Breast epithelium (tissue), 4 donors: ENCODE measurements at regions not wholly inside any gene's neighbourhood (a gene's known extent, or its start where the extent isn't known, plus 50 kb on each side); places are given as distances from the start of the nearest gene placed in this dataset.

Source experiments
- DNase-seq, 2 donors: peaks; one replicate each; pipeline ENCODE4 v3.0.0-alpha.2; 2019; ENCODE audit warnings: low spot score in 2 of 2
- H3K27ac ChIP-seq, 2 donors: fragments of 200-600 bp; sonication (generic) in 1 of 2; one replicate each; pipeline ENCODE4 v1.5.1; 2016 to 2019; ENCODE audit warnings: mild to moderate bottlenecking in 1 of 2
- H3K27me3 ChIP-seq, 2 donors: fragments of 200-600 bp; sonication (generic) in 1 of 2; one replicate each; pipeline versions ENCODE4 v1.5.1 to v1.6.0; 2017 to 2019; ENCODE audit warnings: control low read depth in 1 of 2, mild to moderate bottlenecking in 1 of 2
- H3K36me3 ChIP-seq: fragments of 200-600 bp; one replicate; pipeline ENCODE4 v1.5.1; 2019
- H3K4me1 ChIP-seq, 2 donors: fragments of 200-600 bp; sonication (generic); one replicate each; pipeline ENCODE4 v1.5.1; 2016 to 2019; ENCODE audit warnings: control low read depth in 1 of 2
- H3K4me3 ChIP-seq, 3 donors: fragments of 200-600 bp; sonication (generic); 1 replicate in 2 of 3; 2 replicates in 1 of 3; pipeline ENCODE4 v1.5.1; 2016 to 2019; ENCODE audit warnings: mild to moderate bottlenecking in 3 of 3, moderate library complexity in 2 of 3
- H3K9me3 ChIP-seq, 2 donors: fragments of 200-600 bp; sonication (generic) in 1 of 2; one replicate each; pipeline ENCODE4 v1.5.1; 2016 to 2019; ENCODE audit warnings: control low read depth in 1 of 2
- CTCF ChIP-seq, 3 donors: fragments of 450-650 bp; IDR thresholded peaks; one replicate each; pipeline ENCODE4 v1.5.1; 2016 to 2017; ENCODE audit warnings: antibody characterized with exemption in 3 of 3, mild to moderate bottlenecking in 3 of 3, moderate library complexity in 3 of 3
- POLR2A ChIP-seq: fragments of 450-650 bp; IDR thresholded peaks from one replicate; pipeline ENCODE4 v1.6.1; 2016; ENCODE audit warnings: antibody characterized with exemption, mild to moderate bottlenecking, moderate library complexity
- POLR2AphosphoS5 ChIP-seq, 3 donors: sonication (generic); formaldehyde crosslinking; IDR thresholded peaks; one replicate each; pipeline ENCODE4 v1.6.1; 2017; ENCODE audit warnings: antibody characterized with exemption in 3 of 3
- intact Hi-C: fragments of 100-400 bp; cut with DNase I; formaldehyde crosslinking; loops from one replicate; pipeline ENCODE4 v1.15.1; 2023; ENCODE audit warnings: low total_unique reads

DNA sequence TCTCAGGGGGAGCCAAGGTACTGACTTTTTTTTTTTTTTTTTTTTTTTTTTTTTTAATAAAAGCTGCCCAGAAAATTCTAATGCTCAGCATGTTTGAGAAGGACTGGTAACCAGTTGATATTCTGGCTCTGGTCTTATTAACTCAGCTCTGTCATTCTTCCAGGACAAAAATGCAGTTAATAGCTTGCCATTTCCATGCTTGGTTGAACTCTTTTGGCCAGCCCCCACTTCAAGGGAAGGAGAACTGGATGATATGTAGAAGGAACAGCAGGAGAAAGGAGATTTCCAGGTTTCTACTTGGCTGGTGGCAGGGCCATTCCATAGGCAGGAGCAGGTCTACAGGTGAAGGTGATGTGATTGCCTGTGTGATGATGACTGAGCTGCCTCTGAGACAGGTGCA is 59.2 kb upstream of the TANC2 start:
- intact Hi-C loops: no loop called here
- TF ChIP-seq POLR2AphosphoS5 (IDR thresholded peaks at IDR 0.05): no peak
- TF ChIP-seq POLR2A: no peak
- no peak for TF ChIP-seq CTCF (IDR thresholded peaks at IDR 0.05)
- Histone ChIP-seq H3K27me3 (no peaks in the 10 kb centered on the region), H3K4me3 (no peak overlapping the region), H3K27ac (no peak overlapping the region), H3K36me3 (no peaks in the 10 kb centered on the region), H3K9me3 (no peaks in the 10 kb centered on the region), H3K4me1 (no peaks in the 10 kb centered on the region)
- DNase-seq: no peak

- no peaks in the 10 kb centered on the region for H3K27me3 ChIP-seq
- no peaks in the 10 kb centered on the region for H3K36me3 ChIP-seq
- no peak for TF ChIP-seq POLR2A
- TF ChIP-seq POLR2AphosphoS5 (IDR thresholded peaks at IDR 0.05): no peak
- no peak for TF ChIP-seq CTCF (IDR thresholded peaks at IDR 0.05)
- H3K9me3 ChIP-seq: no peaks in the 10 kb centered on the region
- H3K27ac ChIP-seq: no peak overlapping the region
- H3K4me1 ChIP-seq: no peaks in the 10 kb centered on the region
- no peak for DNase-seq
- H3K4me3 ChIP-seq: no peak overlapping the region
- intact Hi-C loops: no loop called here
Measured at GRCh38 chr17:62905233-62905632, 60.8 kb upstream of the TANC2 start.

DNA sequence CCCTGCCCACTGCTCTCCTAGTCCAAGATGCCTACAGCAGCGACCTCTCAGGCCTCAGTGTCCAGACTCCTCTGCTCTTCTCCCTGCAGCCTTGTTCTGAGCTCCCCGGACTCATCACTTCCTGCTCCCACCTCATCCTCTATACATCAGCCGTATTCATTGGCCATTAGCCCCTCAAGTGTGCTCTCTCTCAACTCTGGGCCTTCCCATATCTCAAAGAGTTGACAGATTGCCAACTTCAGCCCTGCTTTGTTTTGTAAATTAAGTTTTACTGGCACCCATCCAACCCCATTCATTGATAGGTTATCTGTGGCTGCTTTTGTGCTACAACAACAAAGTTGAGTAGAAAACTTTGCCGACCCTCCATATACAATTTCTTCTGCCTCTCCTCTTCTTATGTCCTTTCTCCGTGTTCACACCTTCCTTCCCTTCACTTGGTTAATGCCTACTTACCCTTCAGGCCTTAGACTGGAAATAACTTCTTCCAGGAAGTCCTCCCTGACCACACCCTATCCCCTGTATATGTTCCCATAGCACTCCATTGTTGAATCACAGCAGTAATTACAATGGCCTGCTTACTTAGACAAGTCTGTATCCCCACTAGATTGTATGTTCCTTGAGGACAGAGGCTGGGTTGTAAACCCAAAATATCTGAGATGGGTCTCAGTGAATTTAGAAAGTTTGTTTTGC is 63.4 kb upstream of the TANC2 start:
- intact Hi-C loops: no loop called here
- no peak overlapping the region for H3K4me3 ChIP-seq
- TF ChIP-seq CTCF (IDR thresholded peaks at IDR 0.05) (no peak), POLR2AphosphoS5 (IDR thresholded peaks at IDR 0.05) (no peak), POLR2A (no peak)
- no peak overlapping the region for H3K27ac ChIP-seq
- peaks cover 0 to 4% of the 10 kb centered on the region in 2 donors for H3K4me1 ChIP-seq
- H3K27me3 ChIP-seq: no peaks in the 10 kb centered on the region
- DNase-seq: no peak
- H3K36me3 ChIP-seq: no peaks in the 10 kb centered on the region
- no peaks in the 10 kb centered on the region for H3K9me3 ChIP-seq

DNA sequence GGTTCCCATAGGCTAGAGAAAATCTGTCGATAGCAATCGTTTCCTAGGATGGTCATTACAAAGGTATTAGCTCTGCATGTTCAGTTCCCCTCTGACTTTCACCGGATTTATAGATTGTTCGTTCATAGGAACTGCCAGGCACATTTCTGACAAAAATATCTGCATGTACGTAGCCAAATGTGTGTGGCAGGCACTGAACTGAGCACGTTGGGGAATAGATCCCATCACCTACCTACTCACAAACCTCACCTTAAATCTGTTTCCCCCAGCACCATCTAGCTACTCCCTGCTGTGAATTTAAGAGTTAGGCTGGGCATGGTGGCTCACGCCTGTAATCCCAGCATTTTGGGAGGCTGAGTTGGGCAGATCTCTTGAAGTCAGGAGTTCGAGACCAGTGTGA is 64.5 kb upstream of the TANC2 start:
- H3K27me3 ChIP-seq: no peaks in the 10 kb centered on the region
- no peak for DNase-seq
- intact Hi-C loops: loop anchor here (1.0 kb wide), 1 partner anchor 25 kb away; no protein-coding TSS in a partner anchor
- peaks cover 0 to 4% of the 10 kb centered on the region in 2 donors for H3K4me1 ChIP-seq
- no peaks in the 10 kb centered on the region for H3K36me3 ChIP-seq
- H3K9me3 ChIP-seq: no peaks in the 10 kb centered on the region
- H3K27ac ChIP-seq: no peak overlapping the region
- H3K4me3 ChIP-seq: no peak overlapping the region
- TF ChIP-seq POLR2AphosphoS5 (IDR thresholded peaks at IDR 0.05) (no peak), POLR2A (no peak), CTCF (IDR thresholded peaks at IDR 0.05) (no peak)

DNA sequence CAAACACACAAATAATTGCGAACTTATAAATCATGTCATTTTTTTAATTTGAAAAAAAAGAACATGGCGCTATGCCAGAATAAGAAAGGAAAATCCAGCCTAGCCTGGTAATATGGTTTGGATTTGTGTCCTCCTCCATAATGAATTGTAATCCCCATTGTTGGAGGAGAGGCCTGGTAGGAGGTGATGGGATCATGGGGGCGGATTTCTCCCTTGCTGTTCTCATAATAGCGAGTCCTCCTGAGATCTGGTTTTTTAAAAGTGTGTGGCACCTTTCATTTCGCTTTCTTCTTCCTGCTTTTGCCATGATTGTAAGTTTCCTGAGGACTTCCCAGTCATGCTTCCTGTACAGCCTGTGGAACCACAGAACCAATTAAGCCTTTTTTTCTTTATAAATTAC is 65.9 kb upstream of the TANC2 start:
- Histone ChIP-seq H3K9me3 (no peaks in the 10 kb centered on the region), H3K4me1 (peaks cover 0 to 4% of the 10 kb centered on the region in 2 donors), H3K27me3 (no peaks in the 10 kb centered on the region), H3K27ac (no peak overlapping the region), H3K36me3 (no peaks in the 10 kb centered on the region), H3K4me3 (no peak overlapping the region)
- DNase-seq: no peak
- TF ChIP-seq CTCF (IDR thresholded peaks at IDR 0.05) (no peak), POLR2AphosphoS5 (IDR thresholded peaks at IDR 0.05) (no peak), POLR2A (no peak)
- intact Hi-C loops: no loop called here
